HG03457 (cell line): ENCODE measurements at regions not wholly inside any gene's neighbourhood (a gene's known extent, or its start where the extent isn't known, plus 50 kb on each side); places are given as distances from the start of the nearest gene placed in this dataset.
"Not testable (repeated sequence)": the region's sequence is repeated elsewhere in the genome, so short reads cannot be mapped to it uniquely, and the experiment has no call there.

Experiments used
- ATAC-seq: cut with Tn5 transposase; IDR thresholded peaks from one replicate; pipeline ENCODE4 v1.9.1; 2021; ENCODE audit warnings: moderate number of reproducible peaks; ENCODE audit not compliant: unreplicated experiment

GRCh38 chr16:21514474-21514840 is 84.9 kb upstream of the METTL9 start:
- not testable (repeated sequence) for ATAC-seq

DNA sequence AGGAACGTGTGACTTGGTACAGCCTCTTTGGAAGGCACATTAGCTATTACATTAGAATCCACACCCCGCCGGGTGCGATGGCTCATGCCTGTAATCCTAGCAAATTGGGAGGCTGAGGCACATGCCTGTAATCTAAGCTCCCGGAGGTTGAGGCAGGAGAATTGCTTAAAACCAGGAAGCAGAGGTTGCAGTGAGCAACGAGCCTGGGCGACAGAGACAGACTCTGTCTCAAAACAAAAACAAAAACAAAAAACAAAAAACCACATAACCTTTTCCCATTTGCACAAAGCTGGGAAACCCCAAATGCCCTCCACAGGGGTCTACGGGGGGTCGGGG is 82.7 kb upstream of the METTL9 start:
- not testable (repeated sequence) for ATAC-seq

GRCh38 chr16:21517263-21517662 is 82.1 kb upstream of the METTL9 start:
- ATAC-seq, result not testable (repeated sequence)

- ATAC-seq, result not testable (repeated sequence)
Measured at GRCh38 chr16:21519361-21520133, 79.8 kb upstream of the METTL9 start.

GRCh38 chr16:21520134-21521047 is 79.0 kb upstream of the METTL9 start:
- ATAC-seq, result peak; percentile 49

DNA sequence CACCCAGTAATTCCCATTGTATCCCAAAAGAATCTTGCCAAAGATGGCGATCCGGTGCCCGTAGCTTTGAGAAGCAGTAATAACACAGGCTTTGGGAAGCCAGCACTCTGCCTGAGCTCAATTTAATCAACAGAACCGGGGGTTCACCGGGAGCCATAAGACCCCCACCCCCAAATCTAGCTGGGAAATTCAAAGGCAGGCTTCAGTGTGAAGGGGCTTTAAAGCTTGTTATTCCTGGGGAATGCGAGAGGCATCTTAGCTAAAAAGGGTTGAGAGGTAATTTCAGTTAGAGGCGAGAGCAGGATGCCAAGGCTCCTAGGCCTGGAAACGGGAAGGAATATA is 78.4 kb upstream of the METTL9 start:
- not testable (repeated sequence) for ATAC-seq

GRCh38 chr16:21521390-21522143 is 77.8 kb upstream of the METTL9 start:
- ATAC-seq, result not testable (repeated sequence)

- not testable (repeated sequence) for ATAC-seq
Measured at GRCh38 chr16:21522846-21523245, 76.5 kb upstream of the METTL9 start.

- no peak for ATAC-seq
Measured at GRCh38 chr16:21523411-21524067, 75.8 kb upstream of the METTL9 start.

DNA sequence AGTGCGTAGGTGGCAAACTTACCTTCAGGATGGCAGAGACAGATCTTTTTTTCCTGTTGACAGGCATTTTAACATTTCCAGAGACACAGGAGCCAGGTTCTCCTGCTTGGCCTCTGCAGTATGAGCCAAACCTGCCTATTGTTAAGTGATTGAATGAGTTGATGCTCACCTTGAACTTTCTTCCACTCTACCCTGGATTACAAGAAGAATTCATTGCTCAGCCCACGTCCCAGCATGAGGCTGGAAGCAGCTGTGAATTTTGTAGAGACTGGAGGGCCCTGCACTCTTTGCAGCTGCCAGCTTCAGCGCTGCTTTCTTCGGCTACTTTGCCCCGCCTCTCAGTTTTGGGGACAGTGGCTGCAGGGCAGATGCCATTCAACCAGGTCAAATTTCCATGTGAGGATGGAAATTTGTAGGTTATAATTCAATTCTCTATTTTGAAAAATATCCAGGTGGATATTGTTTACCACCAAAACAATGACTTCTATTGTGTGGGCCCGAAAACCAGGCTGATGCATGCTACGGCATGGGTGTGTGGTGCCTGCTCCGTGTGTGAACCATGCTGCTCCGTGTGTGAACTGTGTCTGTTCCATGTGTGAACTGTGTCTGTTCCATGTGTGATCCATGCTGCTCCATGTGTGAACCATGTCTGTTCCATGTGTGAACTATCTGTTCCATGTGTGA is 75.2 kb upstream of the METTL9 start:
- no peak for ATAC-seq

GRCh38 chr16:21524752-21525028 is 74.7 kb upstream of the METTL9 start:
- not testable (repeated sequence) for ATAC-seq

DNA sequence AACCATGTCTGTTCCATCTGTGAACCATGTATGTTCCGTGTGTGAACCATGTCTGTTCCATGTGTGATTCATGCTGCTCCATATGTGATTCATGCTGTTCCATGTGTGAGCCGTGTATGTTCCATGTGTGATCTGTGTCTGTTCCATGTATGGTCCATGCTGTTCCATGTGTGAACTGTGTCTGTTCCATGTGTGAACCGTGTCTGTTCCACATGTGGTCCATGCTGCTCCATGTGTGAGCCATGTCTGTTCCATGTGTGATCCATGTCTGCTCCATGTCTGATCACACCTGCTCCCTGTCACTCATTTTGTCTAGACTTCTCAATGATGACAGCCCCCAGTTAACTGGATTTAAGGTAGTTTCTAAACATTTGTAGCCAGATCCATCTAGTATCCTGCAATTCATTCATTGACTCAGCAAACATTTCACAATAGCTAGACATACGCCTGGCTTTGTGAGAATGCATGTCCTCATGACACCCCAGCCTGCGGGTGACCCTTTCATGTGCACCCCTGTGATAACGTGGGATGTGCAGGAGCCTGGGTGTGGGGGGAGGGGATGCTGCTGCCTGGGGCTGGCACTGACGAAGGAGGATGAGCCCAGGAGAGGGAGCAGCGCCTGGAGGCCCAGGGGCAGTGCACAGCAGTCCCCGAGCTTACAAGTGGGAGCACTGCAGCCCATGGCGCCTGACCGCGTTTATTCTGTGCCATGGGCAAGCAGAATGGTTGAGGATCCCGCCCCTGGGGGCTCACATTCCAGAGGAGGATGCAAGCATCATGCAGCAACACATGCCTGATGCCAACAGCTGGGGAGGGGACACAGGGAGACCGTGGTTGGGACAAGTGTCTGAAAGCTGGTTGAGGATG is 74.1 kb upstream of the METTL9 start:
- ATAC-seq, result not testable (repeated sequence)

- not testable (repeated sequence) for ATAC-seq
Measured at GRCh38 chr16:21525956-21526922, 73.1 kb upstream of the METTL9 start.

DNA sequence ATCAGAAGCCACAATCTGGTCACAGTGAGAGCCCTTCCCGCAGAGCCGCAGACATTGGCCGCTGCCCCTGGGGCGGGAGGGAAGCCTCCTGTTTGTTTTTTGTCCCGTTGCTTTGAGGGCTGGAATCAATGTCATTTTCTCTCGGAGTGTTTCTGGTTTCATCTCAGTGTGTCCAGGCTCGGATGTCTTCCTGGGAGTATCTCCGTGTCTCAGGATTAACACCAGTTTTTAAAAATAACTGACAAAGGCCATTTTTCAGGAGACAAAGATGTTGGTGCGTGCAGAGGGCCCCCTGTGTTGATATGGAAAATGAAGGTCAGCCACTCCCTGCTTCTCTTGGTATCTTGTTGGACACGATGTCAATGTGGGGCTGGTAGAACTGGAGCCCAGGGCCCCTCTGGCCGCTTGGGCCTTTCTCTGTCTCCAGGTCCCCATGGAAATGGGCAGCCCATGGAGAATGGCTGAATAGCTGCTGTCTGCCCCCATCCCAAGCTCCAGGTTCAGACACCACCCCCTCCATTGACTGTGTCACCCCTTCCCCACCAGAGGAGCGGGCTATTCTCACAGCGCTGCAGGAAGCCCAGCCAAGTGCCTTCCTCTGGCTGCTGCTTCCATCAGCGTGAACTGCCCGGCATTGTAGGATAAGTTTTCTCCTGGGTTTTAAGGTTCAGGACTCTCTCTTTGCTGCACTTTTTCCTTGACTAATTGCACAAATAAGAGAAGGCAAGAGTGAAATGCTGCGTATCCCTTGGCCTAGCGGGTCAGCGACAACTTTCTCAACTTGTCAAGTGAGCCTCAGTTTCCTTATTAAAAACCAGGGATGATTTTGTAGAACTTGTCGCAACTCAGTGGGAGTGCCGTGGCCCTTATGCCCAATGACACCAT is 72.2 kb upstream of the METTL9 start:
- ATAC-seq, result no peak

- ATAC-seq, result not testable (repeated sequence)
Measured at GRCh38 chr16:21529060-21529658, 70.2 kb upstream of the METTL9 start.

DNA sequence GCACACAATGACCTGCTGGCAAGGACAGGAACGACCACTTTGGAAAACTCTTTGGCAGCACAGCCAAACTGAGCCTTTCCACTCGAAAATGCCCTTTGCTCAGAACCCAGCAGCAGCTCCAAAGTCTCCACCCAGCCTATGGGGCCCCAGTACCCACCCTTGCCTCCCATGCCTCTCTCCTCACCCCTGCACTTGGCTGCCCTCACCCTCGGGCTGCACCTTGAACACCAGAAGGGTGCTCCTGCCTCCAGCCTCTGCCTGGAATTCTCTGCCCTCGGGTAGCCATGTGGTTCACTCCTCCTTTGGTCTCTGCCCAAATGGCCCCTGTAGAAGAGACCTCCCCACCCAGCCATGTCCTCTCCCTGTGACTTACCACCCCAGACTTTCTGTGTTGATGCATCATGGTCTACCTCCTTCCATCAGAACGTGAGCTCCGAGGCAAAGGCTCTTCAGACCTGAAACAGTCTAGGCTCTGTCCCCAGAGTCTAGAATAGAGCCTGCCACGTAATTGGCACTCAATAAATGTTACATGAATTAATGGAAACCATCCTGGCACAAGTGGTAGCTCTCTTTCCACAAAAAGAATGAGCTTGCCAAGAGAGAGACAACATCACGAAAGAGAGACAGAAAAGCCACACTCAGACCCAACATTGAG is 68.5 kb upstream of the METTL9 start:
- not testable (repeated sequence) for ATAC-seq
